ENCODE measurements at regions not wholly inside any gene's neighbourhood (a gene's known extent, or its start where the extent isn't known, plus 50 kb on each side); places are given as distances from the start of the nearest gene placed in this dataset.

- intact Hi-C loops (cut with DNase I) = no loop called here
- H3K27me3 ChIP-seq = no peaks in the 10 kb centered on the region
- H3K9ac ChIP-seq (ENCODE audit: low read depth in 2 of 2, low read length in 2 of 2) = no peak overlapping the region
- H3K27ac ChIP-seq = no peak overlapping the region
- no peaks in the 10 kb centered on the region for H3K4me1 ChIP-seq
- DNase-seq = no peak
- no peak overlapping the region for H3K4me3 ChIP-seq
- H3K9me3 ChIP-seq = no peaks in the 10 kb centered on the region
- no peaks in the 10 kb centered on the region for H3K36me3 ChIP-seq
- TF ChIP-seq CTCF (IDR thresholded peaks at IDR 0.05) = no peak
Observed at GRCh38 chr5:103360475-103360874, 101.9 kb downstream of the MACIR start.

- no peak overlapping the region for H3K4me3 ChIP-seq
- H3K4me1 ChIP-seq = no peaks in the 10 kb centered on the region
- no peak for TF ChIP-seq CTCF (IDR thresholded peaks at IDR 0.05)
- no peaks in the 10 kb centered on the region for H3K36me3 ChIP-seq
- intact Hi-C loops (cut with DNase I) = no loop called here
- no peak overlapping the region for H3K9ac ChIP-seq (ENCODE audit: low read depth in 2 of 2, low read length in 2 of 2)
- no peaks in the 10 kb centered on the region for H3K27me3 ChIP-seq
- no peak overlapping the region for H3K27ac ChIP-seq
- DNase-seq = no peak
- H3K9me3 ChIP-seq = no peaks in the 10 kb centered on the region
Observed at GRCh38 chr5:103358305-103358995, 99.9 kb downstream of the MACIR start.

- no peak for TF ChIP-seq CTCF (IDR thresholded peaks at IDR 0.05)
- Histone ChIP-seq H3K36me3 (no peaks in the 10 kb centered on the region), H3K9me3 (no peaks in the 10 kb centered on the region), H3K4me3 (no peak overlapping the region), H3K27ac (no peak overlapping the region), H3K9ac (ENCODE audit: low read depth in 2 of 2, low read length in 2 of 2) (no peak overlapping the region), H3K4me1 (no peaks in the 10 kb centered on the region), H3K27me3 (no peaks in the 10 kb centered on the region)
- intact Hi-C loops (cut with DNase I) = no loop called here
- DNase-seq = no peak
Observed at GRCh38 chr5:103357636-103358035, 99.1 kb downstream of the MACIR start.

GRCh38 chr5:103356350-103357091 lies 98.0 kb downstream of the MACIR start:
- intact Hi-C loops (cut with DNase I) = no loop called here
- no peak overlapping the region for H3K27ac ChIP-seq
- no peak for DNase-seq
- H3K9ac ChIP-seq (ENCODE audit: low read depth in 2 of 2, low read length in 2 of 2) = no peak overlapping the region
- TF ChIP-seq CTCF (IDR thresholded peaks at IDR 0.05) = no peak
- no peaks in the 10 kb centered on the region for H3K9me3 ChIP-seq
- H3K36me3 ChIP-seq = no peaks in the 10 kb centered on the region
- no peak overlapping the region for H3K4me3 ChIP-seq
- H3K27me3 ChIP-seq = no peaks in the 10 kb centered on the region
- H3K4me1 ChIP-seq = no peaks in the 10 kb centered on the region

- intact Hi-C loops (cut with DNase I) = no loop called here
- H3K4me1 ChIP-seq = no peaks in the 10 kb centered on the region
- no peak overlapping the region for H3K9ac ChIP-seq (ENCODE audit: low read depth in 2 of 2, low read length in 2 of 2)
- no peaks in the 10 kb centered on the region for H3K9me3 ChIP-seq
- H3K36me3 ChIP-seq = no peaks in the 10 kb centered on the region
- H3K27me3 ChIP-seq = no peaks in the 10 kb centered on the region
- H3K4me3 ChIP-seq = no peak overlapping the region
- H3K27ac ChIP-seq = no peak overlapping the region
- DNase-seq = no peak
- TF ChIP-seq CTCF (IDR thresholded peaks at IDR 0.05) = no peak
Observed at GRCh38 chr5:103355579-103355978, 97.0 kb downstream of the MACIR start.
